PC-9 (cell line): ENCODE measurements at regions not wholly inside any gene's neighbourhood (a gene's known extent, or its start where the extent isn't known, plus 50 kb on each side); places are given as distances from the start of the nearest gene placed in this dataset.
A peak's percentile ranks its signal among the peaks of the same experiment; 100 is the strongest.

ENCODE experiments used
- BruUV-seq: library from RNA; stranded (reverse); fragments of 400-500 nt; replicated peaks from 2 replicates; lab custom pipeline; 2021; lab: Mats Ljungman, UMichigan
- CTCF ChIA-PET: fragments of 300-600 bp; sonication (Branson Sonifier 250); formaldehyde crosslinking; loops from one replicate; lab custom pipeline; 2022; ENCODE audit warnings: antibody characterized with exemption; lab: Charles Lee
- POLR2A ChIA-PET: fragments of 300-600 bp; sonication (Branson Sonifier 250); formaldehyde crosslinking; loops from one replicate; lab custom pipeline; 2022; ENCODE audit warnings: antibody characterized with exemption; ENCODE audit not compliant: unreplicated experiment; lab: Charles Lee
- DNase-seq, 2 experiments: peaks; one replicate each; pipeline versions ENCODE4 v3.0.0 to v3.0.0-alpha.2; 2015 to 2022; ENCODE audit warnings: mixed read lengths in 1 of 2
- H2AFZ ChIP-seq: fragments of 200-600 bp; sonication (generic); 2 replicates; pipeline ENCODE4 v1.8.1; 2017; ENCODE audit warnings: antibody characterized with exemption
- H3F3A ChIP-seq: fragments of 200-600 bp; sonication (generic); 2 replicates; pipeline ENCODE4 v1.8.1; 2017; ENCODE audit warnings: antibody characterized with exemption, mild to moderate bottlenecking, low read depth; ENCODE audit not compliant: insufficient read depth
- H3K27ac ChIP-seq: fragments of 200-600 bp; sonication (generic); 2 replicates; pipeline ENCODE4 v1.6.1; 2016; ENCODE audit warnings: mixed run types
- H3K27me3 ChIP-seq: fragments of 200-600 bp; sonication (generic); 2 replicates; pipeline ENCODE4 v1.6.1; 2016; ENCODE audit warnings: low read depth, mixed run types; ENCODE audit not compliant: insufficient read depth
- H3K36me3 ChIP-seq: fragments of 200-600 bp; sonication (generic); 2 replicates; pipeline ENCODE4 v1.6.1; 2016; ENCODE audit warnings: low read depth, mixed run types
- H3K4me1 ChIP-seq: fragments of 200-600 bp; sonication (generic); replicated peaks from 2 replicates; pipeline ENCODE4 v1.6.1; 2016; ENCODE audit warnings: mixed run types; ENCODE audit not compliant: insufficient read depth
- H3K4me2 ChIP-seq: fragments of 200-600 bp; sonication (generic); 2 replicates; pipeline ENCODE4 v1.6.1; 2017; ENCODE audit warnings: mixed run types
- H3K4me3 ChIP-seq: fragments of 200-600 bp; sonication (generic); 2 replicates; pipeline ENCODE4 v1.6.1; 2016; ENCODE audit warnings: mixed run types
- H3K79me2 ChIP-seq: fragments of 200-600 bp; sonication (generic); 2 replicates; pipeline ENCODE4 v1.6.1; 2017; ENCODE audit warnings: low read depth, mixed run types
- H3K9me2 ChIP-seq: fragments of 200-600 bp; sonication (generic); 2 replicates; pipeline ENCODE4 v1.8.1; 2017; ENCODE audit warnings: mild to moderate bottlenecking; ENCODE audit not compliant: insufficient read depth
- H3K9me3 ChIP-seq: fragments of 200-600 bp; sonication (generic); 2 replicates; pipeline ENCODE4 v1.8.1; 2016; ENCODE audit warnings: low read depth; ENCODE audit not compliant: insufficient read depth
- H4K20me1 ChIP-seq: fragments of 200-600 bp; sonication (generic); 2 replicates; pipeline ENCODE4 v1.8.1; 2017; ENCODE audit not compliant: insufficient read depth
- CTCF ChIP-seq: fragments of 200-600 bp; sonication (generic); conservative IDR thresholded peaks from 2 replicates; pipeline ENCODE4 v1.6.1; 2017; ENCODE audit warnings: mixed run types, antibody characterized with exemption, mild to moderate bottlenecking, moderate library complexity
- EZH2 ChIP-seq: fragments of 200-600 bp; sonication (generic); IDR thresholded peaks from 2 replicates; pipeline ENCODE4 v1.8.0; 2017; ENCODE audit warnings: antibody characterized with exemption, low read depth
- intact Hi-C: fragments of 100-400 bp; cut with micrococcal nuclease; formaldehyde crosslinking; loops from one replicate; pipeline ENCODE4 v1.10.0; 2022; ENCODE audit not compliant: unreplicated experiment

GRCh38 chr6:82017288-82017687 lies 230.3 kb downstream of the IBTK start:
- no peak overlapping the region for H3K4me3 ChIP-seq
- 0 out of 2 replicates have a peak overlapping the region, but pooled peaks have one; percentile 16 for H3K27ac ChIP-seq

GRCh38 chr6:82015526-82015925 lies 232.0 kb downstream of the IBTK start:
- Histone ChIP-seq H3K9me3 (no peaks in the 10 kb centered on the region), H3K27ac (no peak overlapping the region), H3K9me2 (no peaks in the 10 kb centered on the region), H3K4me1 (peaks cover 20% of the 10 kb centered on the region), H3F3A (no peaks in the 10 kb centered on the region), H3K4me2 (no peak overlapping the region), H3K4me3 (no peak overlapping the region), H2AFZ (no peak overlapping the region), H3K79me2 (no peaks in the 10 kb centered on the region), H3K36me3 (no peaks in the 10 kb centered on the region), H4K20me1 (no peaks in the 10 kb centered on the region), H3K27me3 (no peaks in the 10 kb centered on the region)
- TF ChIP-seq CTCF (no peak), EZH2 (no peak)
- BruUV-seq = no TSS peak
- intact Hi-C loops = no loop called here
- CTCF ChIA-PET = no interaction called here
- POLR2A ChIA-PET = no interaction called here
- no peak for DNase-seq

More at GRCh38 chr6:82017288-82017687, 230.3 kb downstream of the IBTK start:
- H3K27me3 ChIP-seq = no peaks in the 10 kb centered on the region
- H3K79me2 ChIP-seq = no peaks in the 10 kb centered on the region
- H3K4me1 ChIP-seq = peaks cover 23% of the 10 kb centered on the region
- intact Hi-C loops = no loop called here
- H3K9me2 ChIP-seq = no peaks in the 10 kb centered on the region
- H3F3A ChIP-seq = peaks cover 2% of the 10 kb centered on the region; the same call in 1 of the 2 replicates
- CTCF ChIA-PET = interaction anchor here (0.6 kb wide), 1 partner anchor 597 kb away, joined by 3 read pairs; no protein-coding TSS in a partner anchor
- POLR2A ChIA-PET = interaction anchor here (0.6 kb wide), 1 partner anchor 73 kb away, joined by 4 read pairs; no protein-coding TSS in a partner anchor
- no peaks in the 10 kb centered on the region for H3K36me3 ChIP-seq
- H3K9me3 ChIP-seq = no peaks in the 10 kb centered on the region
- H2AFZ ChIP-seq = no peak overlapping the region
- TF ChIP-seq CTCF (no peak), EZH2 (no peak)
- H3K4me2 ChIP-seq = peak overlapping the region; percentile 17
- BruUV-seq = no TSS peak
- peak; percentile 29 to 73 for DNase-seq
- H4K20me1 ChIP-seq = no peaks in the 10 kb centered on the region

GRCh38 chr6:82015043-82015442 lies 232.5 kb downstream of the IBTK start:
- BruUV-seq = no TSS peak
- intact Hi-C loops = no loop called here
- CTCF ChIA-PET = no interaction called here
- Histone ChIP-seq H3K4me1 (peaks cover 20% of the 10 kb centered on the region), H3K27me3 (no peaks in the 10 kb centered on the region), H3K9me2 (no peaks in the 10 kb centered on the region), H3K9me3 (no peaks in the 10 kb centered on the region), H2AFZ (no peak overlapping the region), H3K4me2 (no peak overlapping the region), H3K79me2 (no peaks in the 10 kb centered on the region), H3K27ac (no peak overlapping the region), H4K20me1 (no peaks in the 10 kb centered on the region), H3K4me3 (no peak overlapping the region), H3K36me3 (no peaks in the 10 kb centered on the region), H3F3A (no peaks in the 10 kb centered on the region)
- DNase-seq = no peak
- TF ChIP-seq CTCF (no peak), EZH2 (no peak)
- POLR2A ChIA-PET = no interaction called here
